IPS-20b (cell line): ENCODE measurements at regions not wholly inside any gene's neighbourhood (a gene's known extent, or its start where the extent isn't known, plus 50 kb on each side); places are given as distances from the start of the nearest gene placed in this dataset.

ENCODE experiments used
- H3K27ac ChIP-seq: one replicate; pipeline ENCODE4 v1.5.1; 2013; ENCODE audit warnings: low read length
- H3K27me3 ChIP-seq: 2 replicates; pipeline ENCODE4 v1.6.1; 2013; ENCODE audit warnings: mild to moderate bottlenecking, low read length, inconsistent platforms; ENCODE audit not compliant: insufficient read depth
- H3K36me3 ChIP-seq: 2 replicates; pipeline ENCODE4 v1.6.1; 2013; ENCODE audit warnings: low read depth, mild to moderate bottlenecking, inconsistent platforms, low read length, moderate library complexity; ENCODE audit not compliant: insufficient read depth
- H3K4me1 ChIP-seq: 2 replicates; pipeline ENCODE4 v1.6.1; 2013; ENCODE audit warnings: mild to moderate bottlenecking, control low read depth, inconsistent platforms, low read length, moderate library complexity; ENCODE audit not compliant: insufficient read depth
- H3K4me3 ChIP-seq: 2 replicates; pipeline ENCODE4 v1.5.1; 2013; ENCODE audit warnings: mild to moderate bottlenecking, low read length, inconsistent platforms
- H3K9ac ChIP-seq: 2 replicates; pipeline ENCODE4 v1.6.1; 2013; ENCODE audit warnings: low read depth, mild to moderate bottlenecking, inconsistent platforms, low read length, moderate library complexity
- H3K9me3 ChIP-seq: 2 replicates; pipeline ENCODE4 v1.6.1; 2013; ENCODE audit warnings: mild to moderate bottlenecking, low read depth, low read length, inconsistent platforms; ENCODE audit not compliant: insufficient read depth

GRCh38 chr20:7226156-7226555 is 458.7 kb downstream of the BMP2 start:
- Histone ChIP-seq H3K27ac (no peak overlapping the region), H3K4me3 (no peak overlapping the region), H3K9ac (no peak overlapping the region), H3K36me3 (no peaks in the 10 kb centered on the region), H3K4me1 (no peaks in the 10 kb centered on the region), H3K9me3 (no peaks in the 10 kb centered on the region), H3K27me3 (no peaks in the 10 kb centered on the region)

GRCh38 chr20:7231303-7231702 is 463.8 kb downstream of the BMP2 start:
- Histone ChIP-seq H3K36me3 (no peaks in the 10 kb centered on the region), H3K27ac (no peak overlapping the region), H3K9me3 (peaks cover 8% of the 10 kb centered on the region; the same call in 1 of the 2 replicates), H3K27me3 (no peaks in the 10 kb centered on the region), H3K9ac (no peak overlapping the region), H3K4me1 (no peaks in the 10 kb centered on the region), H3K4me3 (no peak overlapping the region)

GRCh38 chr20:7232796-7233195 is 465.3 kb downstream of the BMP2 start:
- Histone ChIP-seq H3K4me1 (no peaks in the 10 kb centered on the region), H3K27ac (no peak overlapping the region), H3K9ac (no peak overlapping the region), H3K4me3 (no peak overlapping the region), H3K27me3 (no peaks in the 10 kb centered on the region), H3K36me3 (no peaks in the 10 kb centered on the region), H3K9me3 (peaks cover 8% of the 10 kb centered on the region; the same call in 1 of the 2 replicates)

GRCh38 chr20:7237251-7237650 is 469.8 kb downstream of the BMP2 start:
- Histone ChIP-seq H3K36me3 (no peaks in the 10 kb centered on the region), H3K27me3 (no peaks in the 10 kb centered on the region), H3K4me1 (no peaks in the 10 kb centered on the region), H3K9me3 (peaks cover 8% of the 10 kb centered on the region; the same call in 1 of the 2 replicates), H3K9ac (no peak overlapping the region), H3K27ac (no peak overlapping the region), H3K4me3 (no peak overlapping the region)

GRCh38 chr20:7240490-7240889 is 473.0 kb downstream of the BMP2 start:
- Histone ChIP-seq H3K36me3 (no peaks in the 10 kb centered on the region), H3K27me3 (no peaks in the 10 kb centered on the region), H3K27ac (no peak overlapping the region), H3K9ac (no peak overlapping the region), H3K4me3 (no peak overlapping the region), H3K9me3 (no peaks in the 10 kb centered on the region), H3K4me1 (no peaks in the 10 kb centered on the region)

GRCh38 chr20:7248281-7249201 is 481.1 kb downstream of the BMP2 start:
- Histone ChIP-seq H3K36me3 (no peaks in the 10 kb centered on the region), H3K4me3 (no peak overlapping the region), H3K9me3 (no peaks in the 10 kb centered on the region), H3K27ac (no peak overlapping the region), H3K27me3 (no peaks in the 10 kb centered on the region), H3K4me1 (peaks cover 5% of the 10 kb centered on the region; the same call in 1 of the 2 replicates), H3K9ac (no peak overlapping the region)

- H3K36me3 ChIP-seq: no peaks in the 10 kb centered on the region
- no peaks in the 10 kb centered on the region for H3K9me3 ChIP-seq
- no peak overlapping the region for H3K27ac ChIP-seq
- H3K4me1 ChIP-seq: peaks cover 5% of the 10 kb centered on the region; the same call in 1 of the 2 replicates
- no peaks in the 10 kb centered on the region for H3K27me3 ChIP-seq
- no peak overlapping the region for H3K9ac ChIP-seq
- H3K4me3 ChIP-seq: no peak overlapping the region
These were observed 482.9 kb downstream of the BMP2 start for GRCh38 chr20:7250337-7250736.

GRCh38 chr20:7257099-7257498 is 489.6 kb downstream of the BMP2 start:
- Histone ChIP-seq H3K4me1 (no peaks in the 10 kb centered on the region), H3K9ac (no peak overlapping the region), H3K9me3 (no peaks in the 10 kb centered on the region), H3K27ac (no peak overlapping the region), H3K27me3 (no peaks in the 10 kb centered on the region), H3K4me3 (no peak overlapping the region), H3K36me3 (no peaks in the 10 kb centered on the region)

GRCh38 chr20:7257692-7258466 is 490.4 kb downstream of the BMP2 start:
- Histone ChIP-seq H3K36me3 (no peaks in the 10 kb centered on the region), H3K27ac (no peak overlapping the region), H3K4me3 (no peak overlapping the region), H3K4me1 (no peaks in the 10 kb centered on the region), H3K27me3 (no peaks in the 10 kb centered on the region), H3K9me3 (no peaks in the 10 kb centered on the region), H3K9ac (no peak overlapping the region)

- Histone ChIP-seq H3K9me3 (no peaks in the 10 kb centered on the region), H3K27ac (no peak overlapping the region), H3K4me1 (no peaks in the 10 kb centered on the region), H3K4me3 (no peak overlapping the region), H3K27me3 (no peaks in the 10 kb centered on the region), H3K36me3 (no peaks in the 10 kb centered on the region), H3K9ac (no peak overlapping the region)
These were observed 495.3 kb downstream of the BMP2 start for GRCh38 chr20:7262803-7263202.

GRCh38 chr20:7264137-7264536 is 496.7 kb downstream of the BMP2 start:
- Histone ChIP-seq H3K36me3 (no peaks in the 10 kb centered on the region), H3K4me3 (no peak overlapping the region), H3K4me1 (no peaks in the 10 kb centered on the region), H3K27ac (no peak overlapping the region), H3K27me3 (no peaks in the 10 kb centered on the region), H3K9me3 (no peaks in the 10 kb centered on the region), H3K9ac (no peak overlapping the region)

- no peaks in the 10 kb centered on the region for H3K9me3 ChIP-seq
- H3K27ac ChIP-seq: no peak overlapping the region
- no peaks in the 10 kb centered on the region for H3K4me1 ChIP-seq
- H3K36me3 ChIP-seq: no peaks in the 10 kb centered on the region
- no peak overlapping the region for H3K4me3 ChIP-seq
- H3K27me3 ChIP-seq: no peaks in the 10 kb centered on the region
- no peak overlapping the region for H3K9ac ChIP-seq
These were observed 502.0 kb downstream of the BMP2 start for GRCh38 chr20:7269452-7269851.
